HG02642 (cell line): ENCODE measurements at regions not wholly inside any gene's neighbourhood (a gene's known extent, or its start where the extent isn't known, plus 50 kb on each side); places are given as distances from the start of the nearest gene placed in this dataset.
A peak's percentile ranks its signal among the peaks of the same experiment; 100 is the strongest.
"Not testable (repeated sequence)": the region's sequence is repeated elsewhere in the genome, so short reads cannot be mapped to it uniquely, and the experiment has no call there.

Experiments
- ATAC-seq: cut with Tn5 transposase; IDR thresholded peaks from one replicate; pipeline ENCODE4 v1.9.1; 2021; ENCODE audit warnings: mild to moderate bottlenecking; ENCODE audit not compliant: unreplicated experiment, poor library complexity

GRCh38 chr14:40218282-40218941 lies 786.2 kb upstream of the FBXO33 start:
- no peak for ATAC-seq

- ATAC-seq, result no peak
Measured at GRCh38 chr14:40216976-40217375, 784.7 kb upstream of the FBXO33 start.

GRCh38 chr14:40216408-40216807 lies 784.2 kb upstream of the FBXO33 start:
- ATAC-seq, result not testable (repeated sequence)

GRCh38 chr14:40213701-40214100 lies 781.5 kb upstream of the FBXO33 start:
- ATAC-seq, result no peak

GRCh38 chr14:40204441-40205175 lies 772.4 kb upstream of the FBXO33 start:
- ATAC-seq, result no peak

- ATAC-seq, result no peak
Measured at GRCh38 chr14:40199101-40199500, 766.9 kb upstream of the FBXO33 start.

GRCh38 chr14:40197344-40197743 lies 765.1 kb upstream of the FBXO33 start:
- ATAC-seq, result no peak

GRCh38 chr14:40188006-40188405 lies 755.8 kb upstream of the FBXO33 start:
- ATAC-seq, result no peak

- no peak for ATAC-seq
Measured at GRCh38 chr14:40164083-40164482, 731.9 kb upstream of the FBXO33 start.

- ATAC-seq, result no peak
Measured at GRCh38 chr14:40139657-40140056, 707.4 kb upstream of the FBXO33 start.

- no peak for ATAC-seq
Measured at GRCh38 chr14:40133463-40133862, 701.2 kb upstream of the FBXO33 start.

GRCh38 chr14:40129159-40129558 lies 696.9 kb upstream of the FBXO33 start:
- no peak for ATAC-seq

GRCh38 chr14:40123816-40124215 lies 691.6 kb upstream of the FBXO33 start:
- ATAC-seq, result no peak

GRCh38 chr14:40122968-40123648 lies 690.9 kb upstream of the FBXO33 start:
- no peak for ATAC-seq

- ATAC-seq, result peak; percentile 68
Measured at GRCh38 chr14:40119765-40120164, 687.5 kb upstream of the FBXO33 start.

- peak; percentile 28 for ATAC-seq
Measured at GRCh38 chr14:40119321-40119720, 687.1 kb upstream of the FBXO33 start.

GRCh38 chr14:40115583-40115982 lies 683.4 kb upstream of the FBXO33 start:
- ATAC-seq, result no peak

GRCh38 chr14:40113671-40114070 lies 681.4 kb upstream of the FBXO33 start:
- no peak for ATAC-seq

GRCh38 chr14:40100544-40101196 lies 668.4 kb upstream of the FBXO33 start:
- ATAC-seq, result no peak

GRCh38 chr14:40099316-40099715 lies 667.1 kb upstream of the FBXO33 start:
- ATAC-seq, result no peak

GRCh38 chr14:40098468-40098867 lies 666.2 kb upstream of the FBXO33 start:
- no peak for ATAC-seq
